ENCODE measurements at regions not wholly inside any gene's neighbourhood (a gene's known extent, or its start where the extent isn't known, plus 50 kb on each side); places are given as distances from the start of the nearest gene placed in this dataset.

DNA sequence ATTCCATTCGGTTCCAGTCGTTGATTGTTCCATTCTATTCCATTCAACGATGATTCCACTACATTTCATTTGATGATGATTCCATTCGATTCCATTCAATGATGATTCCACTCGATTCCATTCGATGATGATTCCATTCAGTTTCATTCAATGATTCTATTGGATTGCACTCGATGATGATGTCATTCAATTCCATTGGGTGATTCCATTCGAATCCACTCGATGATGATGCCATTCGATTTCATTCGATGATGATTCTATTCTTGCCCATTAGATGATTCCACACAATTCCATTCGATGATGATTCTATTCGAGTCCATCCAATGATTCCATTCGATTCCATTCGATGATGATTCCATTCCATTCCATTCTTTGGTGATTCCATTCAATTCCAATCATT lies 1283.7 kb downstream of the TP53TG3F start:
- Histone ChIP-seq H4K91ac (replicated peaks; ENCODE audit: insufficient read length, low read length) (no peak overlapping the region), H4K5ac (ENCODE audit: insufficient read length, low read depth, low read length) (no peak overlapping the region), H2BK120ac (replicated peaks; ENCODE audit: low read depth, low read length) (no peak overlapping the region), H4K20me1 (replicated peaks in 1 of 2; ENCODE audit: control insufficient read depth in 1 of 2, insufficient read depth in 2 of 2, low read length in 2 of 2) (no peaks in the 10 kb centered on the region), H3K4me3 (ENCODE audit: extremely low read depth in 1 of 4, insufficient read depth in 2 of 4, low read depth in 3 of 4, low read length in 4 of 4) (no peak overlapping the region), H3K36me3 (ENCODE audit: control insufficient read depth in 2 of 4, insufficient read depth in 4 of 4, low read length in 3 of 4) (no peaks in the 10 kb centered on the region), H3K14ac (ENCODE audit: insufficient read length) (no peak overlapping the region), H3K23ac (ENCODE audit: insufficient read length) (no peak overlapping the region), H2BK15ac (ENCODE audit: low read length) (no peak overlapping the region), H2AFZ (ENCODE audit: low read length) (no peak overlapping the region), H3K27me3 (replicated peaks in 1 of 4; ENCODE audit: control insufficient read depth in 3 of 4, extremely low read depth in 1 of 4, insufficient read depth in 3 of 4, low read length in 3 of 4) (no peaks in the 10 kb centered on the region), H3K4me1 (replicated peaks in 1 of 4; ENCODE audit: control insufficient read depth in 3 of 4, insufficient read depth in 4 of 4, low read length in 3 of 4) (no peaks in the 10 kb centered on the region), H3K18ac (ENCODE audit: extremely low read depth, low read length) (no peak overlapping the region), H2AK5ac (ENCODE audit: low read depth, low read length) (no peak overlapping the region), H3K9me3 (ENCODE audit: insufficient read depth in 2 of 2, low read depth in 1 of 2, low read length in 1 of 2) (peaks cover 7 to 73% of the 10 kb centered on the region in 2 experiments; a peak in 3 of 4 replicates), H3K4ac (replicated peaks; ENCODE audit: insufficient read length, low read depth, low read length) (no peak overlapping the region), H2BK20ac (ENCODE audit: low read length) (no peak overlapping the region), H3K27ac (ENCODE audit: low read depth, low read length) (no peak overlapping the region), H4K8ac (ENCODE audit: extremely low read depth, insufficient read depth, low read length) (no peak overlapping the region), H3K9ac (replicated peaks in 1 of 4; ENCODE audit: extremely low read depth in 1 of 4, low read depth in 3 of 4, low read length in 3 of 4) (no peak overlapping the region), H3K79me2 (ENCODE audit: control insufficient read depth in 1 of 2, insufficient read depth in 2 of 2, low read length in 2 of 2) (no peaks in the 10 kb centered on the region), H2BK5ac (ENCODE audit: low read depth, low read length) (no peak overlapping the region), H2BK12ac (ENCODE audit: low read depth, low read length) (no peak overlapping the region), H3K79me1 (ENCODE audit: low read depth, low read length) (no peaks in the 10 kb centered on the region), H3K4me2 (ENCODE audit: insufficient read depth in 1 of 2, low read depth in 2 of 2, low read length in 2 of 2) (no peak overlapping the region), H3K56ac (replicated peaks; ENCODE audit: insufficient read length, low read depth, low read length) (no peak overlapping the region), H3K23me2 (ENCODE audit: low read depth, low read length) (no peaks in the 10 kb centered on the region; the same call in 1 of the 2 replicates)
- WGBS, 2 experiments (ENCODE audit: extremely low coverage in 1 of 2, insufficient coverage in 1 of 2, insufficient read length in 1 of 2, insufficient replicate concordance in 2 of 2, low coverage in 1 of 2, low lambda C conversion rate in 2 of 2, missing lambda C conversion rate in 1 of 2): 92% methylated on average over 15 of the region's 15 CpGs; no CpG with 5 or more reads in 1 of the 2 experiments
- ChIA-PET POLR2A (ENCODE audit: partially characterized antibody) (no interaction called here), CTCF (ENCODE audit: partially characterized antibody) (no interaction called here)
- no peak for TF ChIP-seq RFX5 (IDR thresholded peaks at IDR 0.05; ENCODE audit: borderline replicate concordance, low read depth, low read length)
- TF ChIP-seq TAF1 (IDR thresholded peaks at IDR 0.05; ENCODE audit: low read depth, low read length): no peak
- no peak for TF ChIP-seq SIN3A (conservative IDR thresholded peaks at IDR 0.05 in 1 of 2, IDR thresholded peaks at IDR 0.05 in 1 of 2; ENCODE audit: low read depth in 1 of 2, low read length in 2 of 2)
- no peak for TF ChIP-seq SAP30 (IDR thresholded peaks at IDR 0.05; ENCODE audit: insufficient read depth, insufficient replicate concordance, low read length)
- FAIRE-seq (no peak), DNase-seq (ENCODE audit: low read depth in 1 of 2, low spot score in 2 of 2) (no peak)
